Central memory CD4-positive, alpha-beta T cell (primary cell): ENCODE measurements at regions not wholly inside any gene's neighbourhood (a gene's known extent, or its start where the extent isn't known, plus 50 kb on each side); places are given as distances from the start of the nearest gene placed in this dataset.
"Not testable (repeated sequence)": the region's sequence is repeated elsewhere in the genome, so short reads cannot be mapped to it uniquely, and the experiment has no call there.

Experiments used
- DNase-seq: peaks from one replicate; pipeline ENCODE4 v3.0.0; 2022

- not testable (repeated sequence) for DNase-seq
Measured at GRCh38 chr6:71007298-71007697, 50.4 kb upstream of the B3GAT2 start.

DNA sequence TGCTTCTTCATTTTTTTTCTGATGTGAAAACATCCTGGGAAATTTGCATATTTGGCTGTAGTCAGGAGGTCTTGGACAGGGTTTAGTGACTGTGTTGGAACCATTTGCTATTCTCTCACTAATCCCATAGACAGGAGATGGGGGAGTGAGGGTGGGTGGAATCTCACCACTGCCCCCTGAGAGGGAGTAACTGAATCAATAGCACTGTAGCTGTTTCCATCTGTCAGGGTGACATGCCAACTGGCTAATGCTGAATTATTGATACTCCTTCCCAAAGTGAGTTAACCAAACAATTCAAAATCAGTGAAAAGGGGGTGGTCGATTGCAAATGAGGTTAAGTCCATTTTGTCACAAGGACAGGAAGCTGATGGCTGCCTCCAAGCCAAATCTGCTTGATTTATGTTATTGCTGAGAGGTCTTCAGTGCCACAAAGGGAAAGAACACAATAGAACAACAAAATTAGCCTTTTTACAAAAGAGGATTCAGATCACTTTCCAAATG is 55.1 kb upstream of the B3GAT2 start:
- no peak for DNase-seq

DNA sequence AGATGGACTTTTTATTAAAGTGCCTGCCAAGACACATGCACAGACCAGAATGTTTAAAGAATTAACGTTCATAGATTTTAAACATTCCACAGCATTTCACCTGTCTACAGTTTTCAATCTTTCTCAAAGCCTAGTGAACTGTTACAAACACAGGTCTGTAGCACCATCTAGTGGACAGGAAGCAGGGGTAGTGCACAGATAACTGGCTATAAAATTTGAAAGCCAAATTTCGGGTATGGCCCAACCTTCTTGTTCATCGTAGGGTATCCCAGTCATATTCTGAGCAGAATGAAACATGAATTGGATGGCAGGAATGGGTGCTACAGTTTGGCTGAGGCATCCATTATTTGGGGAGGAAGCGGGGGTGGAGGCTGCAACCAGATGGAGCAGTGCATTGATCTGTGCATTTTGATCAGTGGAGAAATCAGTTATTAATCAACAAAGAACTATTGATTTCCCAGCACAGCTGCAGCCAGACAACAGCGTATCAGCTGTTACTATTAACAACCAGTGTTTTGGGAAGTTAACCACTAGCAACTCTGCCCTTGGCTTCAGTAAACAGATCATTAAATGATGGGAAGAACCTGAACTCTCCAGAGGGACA is 56.1 kb upstream of the B3GAT2 start:
- DNase-seq, result peak; percentile 29

DNA sequence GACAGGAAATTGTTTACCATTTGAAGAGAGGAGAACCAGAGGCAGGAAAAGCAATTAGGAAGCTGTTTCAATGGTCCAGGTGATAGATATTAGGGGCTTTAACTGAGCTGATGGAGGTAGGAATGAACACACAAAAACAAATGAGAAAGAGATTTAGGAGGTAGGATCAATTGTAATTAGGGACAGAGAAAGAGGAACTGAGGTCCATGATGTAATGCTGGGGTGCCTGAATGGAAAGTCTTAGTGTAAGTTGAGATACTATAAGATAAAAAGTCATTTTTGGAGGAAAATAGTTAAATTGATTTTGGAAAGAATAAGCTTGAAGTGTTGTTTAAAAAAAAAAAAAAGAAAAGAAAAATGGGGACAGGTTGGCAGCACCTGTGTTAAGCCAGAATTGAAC is 58.5 kb upstream of the B3GAT2 start:
- DNase-seq, result no peak

- DNase-seq, result no peak
Measured at GRCh38 chr6:71028236-71028876, 71.5 kb upstream of the B3GAT2 start.

DNA sequence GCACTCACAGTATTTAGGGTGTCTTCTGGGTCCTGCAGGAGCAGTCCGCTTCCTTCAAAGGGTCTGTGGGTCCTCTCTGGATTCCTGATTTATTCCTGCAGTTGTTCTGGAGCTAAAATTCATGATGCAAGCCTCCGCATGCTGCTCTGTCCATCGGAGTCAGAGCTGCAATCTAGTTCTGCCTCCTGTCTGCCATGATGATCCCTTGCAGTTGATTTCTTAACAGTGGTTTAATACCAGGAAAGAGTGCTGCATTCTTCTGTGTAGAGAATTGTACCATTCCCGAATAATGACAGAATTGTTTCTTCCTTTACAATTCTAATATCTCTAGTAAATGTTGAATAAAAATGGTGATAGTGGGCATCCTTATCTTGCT is 72.0 kb upstream of the B3GAT2 start:
- DNase-seq, result no peak

DNA sequence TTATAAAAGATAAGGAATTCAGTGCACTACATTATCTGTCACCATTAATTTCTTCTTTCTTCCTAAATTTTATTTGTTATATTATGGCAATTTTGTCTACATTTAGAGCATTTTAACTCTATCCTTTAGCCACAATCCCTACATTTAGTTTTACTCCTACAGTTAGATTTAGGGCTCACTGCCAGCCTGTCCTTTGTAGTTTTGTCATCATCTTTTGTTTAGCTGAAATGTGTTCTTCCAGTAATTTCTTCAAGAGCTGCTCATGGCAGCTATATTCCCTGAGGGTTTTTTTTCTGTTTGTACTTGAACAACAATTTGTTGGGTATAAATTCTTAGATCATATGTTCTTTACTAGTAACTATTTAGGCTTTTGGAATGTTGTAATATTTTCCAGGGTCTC is 72.7 kb upstream of the B3GAT2 start:
- no peak for DNase-seq

DNA sequence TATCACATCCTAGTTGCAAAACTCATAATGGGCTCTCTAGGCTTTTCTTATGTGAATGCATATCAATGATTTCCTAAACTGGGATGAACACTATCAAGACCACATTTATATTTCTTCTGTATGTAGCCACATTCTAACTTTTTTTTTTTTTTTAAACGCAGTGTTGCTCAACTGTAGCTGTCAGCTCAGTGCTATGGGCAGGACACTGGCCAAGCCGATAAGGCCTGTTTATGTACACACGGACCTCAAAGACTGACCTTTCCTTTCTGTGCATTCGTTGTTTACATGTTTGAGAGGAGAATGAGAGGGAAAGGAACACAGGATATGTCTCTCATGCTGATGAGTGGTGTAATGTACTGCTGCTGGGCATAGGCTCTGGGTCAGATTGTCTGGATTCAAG is 75.1 kb upstream of the B3GAT2 start:
- DNase-seq, result no peak

GRCh38 chr6:71033171-71033570 is 76.3 kb upstream of the B3GAT2 start:
- no peak for DNase-seq

- no peak for DNase-seq
Measured at GRCh38 chr6:71033890-71034289, 77.0 kb upstream of the B3GAT2 start.

DNA sequence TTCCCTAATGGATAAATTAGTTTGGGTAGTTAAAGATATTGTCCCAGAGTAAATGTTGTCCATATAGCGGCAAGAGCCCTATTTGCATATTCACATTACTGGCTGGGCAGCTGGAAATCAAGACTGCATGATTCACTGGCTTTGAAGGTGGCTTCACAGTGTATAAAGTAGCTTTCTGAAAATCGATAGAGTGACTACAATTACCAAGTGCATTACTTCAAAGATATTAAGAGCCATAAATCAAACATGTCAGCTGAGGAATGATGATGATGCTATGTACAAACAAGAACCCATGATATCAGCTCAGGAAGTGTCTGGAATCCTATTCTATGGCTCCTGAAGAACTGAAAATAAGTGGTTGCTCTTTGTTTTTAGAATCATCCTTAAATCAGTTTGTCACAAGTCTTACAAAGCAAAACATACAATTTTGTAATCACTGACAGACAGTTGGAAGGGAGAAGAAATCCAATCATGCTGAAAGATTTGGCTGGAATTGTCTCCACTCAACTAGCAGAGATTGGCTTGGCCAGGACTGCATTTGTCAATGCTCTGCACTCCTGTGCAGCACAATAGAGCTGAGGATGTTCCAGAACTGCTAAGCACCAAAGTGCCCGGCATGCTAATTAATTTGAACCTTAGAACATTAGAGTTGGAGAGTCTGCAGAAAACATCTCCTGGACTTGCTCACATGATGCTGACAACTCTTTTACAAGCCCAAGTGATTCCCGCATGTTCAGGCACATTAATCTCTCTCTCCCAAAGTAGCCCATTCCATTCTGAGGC is 77.9 kb upstream of the B3GAT2 start:
- DNase-seq, result no peak

DNA sequence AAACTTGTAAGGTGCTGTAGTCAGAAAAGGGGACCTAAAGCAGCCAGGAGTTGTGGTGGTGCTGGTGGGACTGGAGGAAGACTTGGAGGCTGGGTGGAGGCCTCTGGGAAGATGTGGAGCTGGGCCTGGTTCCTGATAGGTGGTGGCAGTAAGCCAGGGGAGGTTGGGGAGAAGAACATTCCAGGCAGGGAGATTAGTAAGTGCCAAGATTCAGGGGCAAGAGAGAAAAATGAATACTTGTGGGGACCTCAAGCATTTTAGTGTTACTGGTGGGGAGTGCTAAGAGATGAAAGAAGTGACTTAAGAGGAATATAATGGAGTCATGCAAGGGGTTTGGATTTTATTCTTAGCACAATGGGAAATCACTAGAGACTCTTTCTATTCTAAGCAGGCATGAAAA is 79.0 kb upstream of the B3GAT2 start:
- no peak for DNase-seq

GRCh38 chr6:71038711-71039344 is 82.0 kb upstream of the B3GAT2 start:
- DNase-seq, result no peak

DNA sequence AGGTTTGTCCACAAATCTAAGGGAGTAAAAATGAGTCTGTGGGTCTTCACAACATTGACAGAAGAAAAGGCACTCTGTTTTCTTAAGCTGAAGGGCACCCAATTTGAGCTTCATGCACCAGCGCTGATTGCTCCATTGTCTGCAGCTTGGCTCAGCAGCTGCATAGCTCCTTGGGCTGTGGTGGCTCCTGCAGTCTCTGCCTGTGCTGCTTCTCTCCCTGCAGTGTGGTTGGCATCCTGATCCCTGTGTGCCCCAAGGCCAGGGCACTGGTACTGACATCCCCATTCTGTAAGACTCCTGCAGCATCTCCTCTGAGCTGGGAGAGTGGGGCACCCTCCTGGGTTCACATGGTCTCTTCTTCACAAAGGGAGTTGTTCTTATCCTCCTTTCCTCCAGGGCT is 83.2 kb upstream of the B3GAT2 start:
- DNase-seq, result no peak

- DNase-seq, result no peak
Measured at GRCh38 chr6:71040841-71041240, 84.0 kb upstream of the B3GAT2 start.

DNA sequence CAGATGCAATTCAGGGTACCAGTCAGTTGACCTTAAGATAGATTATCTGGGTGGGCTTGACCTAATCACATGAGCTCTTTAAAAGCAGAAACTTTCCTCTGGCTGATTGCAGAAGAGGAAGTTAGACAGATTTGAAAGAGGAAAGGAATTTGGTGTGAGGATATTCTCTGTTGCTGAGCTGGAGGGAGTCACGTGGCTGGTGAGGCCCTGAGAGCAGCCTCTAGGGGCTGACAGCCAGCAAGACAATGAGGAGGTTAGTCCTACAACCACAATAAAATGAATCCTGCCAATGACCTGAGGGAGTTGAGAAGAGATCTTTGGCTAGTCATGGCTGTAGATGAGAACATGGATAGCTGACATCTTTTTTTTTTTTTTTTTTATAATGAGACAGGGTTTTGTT is 87.0 kb upstream of the B3GAT2 start:
- DNase-seq, result no peak

DNA sequence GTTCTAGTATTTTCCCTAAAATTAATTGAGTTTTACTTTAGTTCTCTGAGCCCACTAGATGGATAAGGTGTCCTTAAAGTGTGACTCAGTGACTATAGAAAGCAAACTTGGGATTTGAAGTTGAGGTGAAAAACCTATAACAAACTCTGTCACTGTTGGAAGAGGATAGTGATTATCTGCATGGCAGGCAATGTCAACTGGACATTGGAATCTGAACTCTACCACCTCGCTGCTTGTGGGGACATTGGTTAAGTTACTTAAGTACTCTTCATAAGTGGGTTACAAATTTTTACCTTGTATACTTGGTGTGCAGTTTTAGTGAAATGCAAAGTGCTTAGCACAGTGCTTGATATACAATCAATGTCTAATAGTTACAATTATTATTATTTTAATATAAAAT is 87.9 kb upstream of the B3GAT2 start:
- no peak for DNase-seq

DNA sequence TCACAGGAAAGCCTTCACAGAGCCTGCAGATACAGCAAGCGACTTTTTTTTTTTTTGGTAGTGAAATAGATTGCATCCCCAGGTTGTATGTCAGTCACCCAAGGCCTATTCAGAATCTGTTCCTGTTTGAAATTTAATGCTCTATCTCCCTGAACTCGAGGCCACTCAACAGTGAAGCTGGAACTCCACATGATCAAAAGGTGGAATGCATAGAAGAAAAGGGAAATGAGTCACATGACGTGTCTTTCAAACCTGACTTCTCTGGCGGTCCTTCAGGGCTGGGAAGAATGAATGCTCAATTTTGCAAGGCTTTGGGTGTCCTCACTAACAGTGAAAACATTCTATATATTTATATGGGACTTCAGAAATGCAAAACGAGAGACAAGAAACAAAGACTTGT is 88.4 kb upstream of the B3GAT2 start:
- no peak for DNase-seq

DNA sequence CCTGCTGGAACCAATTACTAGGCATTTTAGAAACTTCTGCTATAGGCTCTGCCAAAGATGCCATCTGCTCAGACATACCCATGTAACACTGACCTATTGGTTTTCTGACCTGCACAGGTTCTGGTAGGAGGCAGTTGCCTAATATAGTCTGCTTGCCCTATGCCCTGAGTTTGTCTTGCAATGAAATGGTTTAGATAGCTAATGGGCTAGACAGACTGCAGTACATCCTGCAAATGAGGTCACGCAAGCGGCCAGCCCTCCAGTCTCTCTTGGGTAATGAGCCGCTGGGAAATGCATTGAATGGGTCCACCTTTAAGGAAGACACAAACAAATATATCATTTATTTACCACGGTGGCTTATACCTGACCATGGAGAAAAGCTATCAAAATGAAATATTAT is 90.6 kb upstream of the B3GAT2 start:
- no peak for DNase-seq

- DNase-seq, result no peak
Measured at GRCh38 chr6:71048320-71049164, 91.7 kb upstream of the B3GAT2 start.

DNA sequence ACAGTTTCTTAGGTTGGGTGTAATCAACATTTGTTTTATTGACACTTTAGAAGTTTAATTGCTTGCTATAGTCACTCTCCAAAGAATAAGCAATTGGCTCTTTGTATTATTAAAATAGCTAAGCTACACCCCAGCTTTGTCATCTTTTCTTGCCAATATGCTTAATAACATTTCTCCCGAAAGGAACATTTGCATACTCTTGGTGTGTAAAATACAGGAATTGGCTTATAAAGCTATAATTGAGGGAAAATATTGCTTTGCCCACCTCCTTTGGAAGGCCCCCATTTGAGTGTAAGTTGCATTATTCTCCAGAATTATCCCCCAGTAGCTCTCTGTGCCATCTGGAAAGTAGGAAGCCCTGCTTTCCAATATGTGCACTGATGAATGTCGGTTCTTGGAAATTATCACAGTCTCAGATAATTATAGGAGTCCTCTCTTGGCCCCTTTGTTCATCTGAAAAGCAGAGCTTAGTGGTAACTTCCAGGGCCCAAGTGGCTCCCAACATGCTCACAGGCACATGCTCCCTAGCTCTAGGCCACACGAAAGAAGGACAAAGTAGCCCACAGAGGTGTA is 92.4 kb upstream of the B3GAT2 start:
- no peak for DNase-seq

DNA sequence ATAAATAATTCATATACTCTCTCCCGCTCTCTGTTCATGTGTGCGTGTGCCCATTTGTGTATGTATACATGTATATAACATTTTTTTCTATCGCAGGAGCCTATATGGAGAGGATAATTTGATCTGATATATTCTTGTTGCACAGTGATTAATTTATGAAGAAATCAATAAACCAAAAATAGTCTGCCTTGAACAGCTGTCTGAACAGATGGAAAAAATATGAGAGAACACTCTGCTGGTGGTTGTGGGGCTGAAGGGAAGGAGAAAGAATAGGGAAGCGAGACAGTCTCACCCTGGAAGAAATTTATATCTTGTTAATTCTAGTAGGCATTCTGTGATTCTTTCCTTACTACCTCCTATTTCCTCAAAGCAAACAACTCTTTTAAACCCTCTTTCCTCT is 96.6 kb upstream of the B3GAT2 start:
- no peak for DNase-seq
